Karpas-422 (cell line): ENCODE measurements at regions not wholly inside any gene's neighbourhood (a gene's known extent, or its start where the extent isn't known, plus 50 kb on each side); places are given as distances from the start of the nearest gene placed in this dataset.

Experiments used
- DNase-seq: peaks from one replicate; pipeline ENCODE4 v3.0.0-alpha.2; 2015
- H2AFZ ChIP-seq: fragments of 200-600 bp; sonication (generic); 2 replicates; pipeline ENCODE4 v1.6.1; 2014; ENCODE audit warnings: antibody characterized with exemption, low read length, mixed read lengths
- H3K27ac ChIP-seq: fragments of 200-600 bp; sonication (generic); 2 replicates; pipeline ENCODE4 v1.5.1; 2014; ENCODE audit warnings: mild to moderate bottlenecking, low read length, moderate library complexity
- H3K27me3 ChIP-seq: fragments of 200-600 bp; sonication (generic); 2 replicates; pipeline ENCODE4 v1.6.1; 2014; ENCODE audit warnings: low read length, mixed read lengths
- H3K36me3 ChIP-seq: fragments of 200-600 bp; sonication (generic); 2 replicates; pipeline ENCODE4 v1.6.1; 2014; ENCODE audit warnings: low read length, mixed read lengths; ENCODE audit not compliant: insufficient read depth
- H3K4me1 ChIP-seq: fragments of 200-600 bp; sonication (generic); 2 replicates; pipeline ENCODE4 v1.6.1; 2014; ENCODE audit warnings: mild to moderate bottlenecking, low read length, mixed read lengths
- H3K4me2 ChIP-seq: fragments of 200-600 bp; sonication (generic); 2 replicates; pipeline ENCODE4 v1.6.1; 2014; ENCODE audit warnings: low read length, low read depth, mild to moderate bottlenecking; ENCODE audit not compliant: poor library complexity, severe bottlenecking
- H3K4me3 ChIP-seq: fragments of 200-600 bp; sonication (generic); 2 replicates; pipeline ENCODE4 v1.5.1; 2014; ENCODE audit warnings: mild to moderate bottlenecking, antibody characterized with exemption, low read length, mixed read lengths
- H3K79me2 ChIP-seq: fragments of 200-600 bp; sonication (generic); 2 replicates; pipeline ENCODE4 v1.6.1; 2014; ENCODE audit warnings: mild to moderate bottlenecking, low read length, mixed read lengths
- H3K9ac ChIP-seq: fragments of 200-600 bp; sonication (generic); 2 replicates; pipeline ENCODE4 v1.6.0; 2014; ENCODE audit warnings: low read length
- H3K9me2 ChIP-seq: fragments of 200-600 bp; sonication (generic), shearing (Covaris generic); replicated peaks from 2 replicates; pipeline ENCODE4 v1.6.0; 2014; ENCODE audit warnings: mild to moderate bottlenecking, low read length, moderate library complexity; ENCODE audit not compliant: insufficient read depth
- H3K9me3 ChIP-seq: fragments of 300-700, 200-600 bp; sonication (generic); 2 replicates; pipeline ENCODE4 v1.6.1; 2014; ENCODE audit warnings: low read length, mixed read lengths
- H4K20me1 ChIP-seq: fragments of 200-600 bp; sonication (generic); 2 replicates; pipeline ENCODE4 v1.6.1; 2014; ENCODE audit warnings: mild to moderate bottlenecking, antibody characterized with exemption, low read length, low read depth; ENCODE audit not compliant: insufficient read depth

- Histone ChIP-seq H3K9me2 (no peaks in the 10 kb centered on the region), H3K9ac (no peak overlapping the region), H3K79me2 (no peaks in the 10 kb centered on the region), H3K4me3 (no peak overlapping the region), H4K20me1 (peaks cover 3% of the 10 kb centered on the region; the same call in 1 of the 2 replicates), H3K27ac (no peak overlapping the region), H3K36me3 (no peaks in the 10 kb centered on the region), H3K27me3 (no peaks in the 10 kb centered on the region), H3K4me2 (peak overlapping the region; percentile 67), H3K9me3 (no peaks in the 10 kb centered on the region), H3K4me1 (peaks cover 40% of the 10 kb centered on the region), H2AFZ (no peak overlapping the region)
- DNase-seq, result no peak
Observed at GRCh38 chr15:88403351-88403791, 63.8 kb downstream of the MRPL46 start.

DNA sequence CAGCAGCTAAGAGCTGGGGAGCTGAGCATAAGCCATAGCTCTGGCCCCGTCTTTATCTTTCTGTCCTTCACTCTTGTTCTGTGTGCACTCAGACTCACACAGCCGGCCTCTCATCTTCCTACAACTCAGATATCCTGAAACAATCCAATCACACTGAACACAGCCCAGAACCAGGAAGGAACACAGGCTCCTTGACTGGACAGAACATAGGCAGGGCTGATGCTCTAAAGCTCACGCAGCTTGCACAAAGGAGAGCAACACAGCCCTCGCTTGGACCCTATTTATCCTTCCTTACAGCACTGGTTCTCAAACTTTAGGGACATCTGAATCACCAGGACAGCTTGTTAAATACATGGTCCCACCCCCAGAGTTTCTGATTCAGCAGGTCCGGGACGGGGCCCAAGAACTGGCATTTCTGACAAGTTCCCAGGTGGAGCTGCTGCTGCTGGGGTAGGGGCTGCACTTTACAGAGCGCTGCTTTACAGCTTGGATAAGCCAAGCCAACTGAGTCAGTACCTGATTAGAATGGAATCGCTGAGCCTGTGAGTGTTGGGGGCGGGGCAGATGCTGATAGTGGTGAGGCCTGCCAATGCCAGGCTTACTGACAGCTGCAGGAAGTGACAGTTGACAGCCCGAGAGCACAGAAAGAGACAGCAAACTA, 65.1 kb downstream of the MRPL46 start:
- H3K36me3 ChIP-seq, result no peaks in the 10 kb centered on the region
- peaks cover 7% of the 10 kb centered on the region for H4K20me1 ChIP-seq
- no peaks in the 10 kb centered on the region for H3K9me2 ChIP-seq
- H3K4me3 ChIP-seq, result peak overlapping the region; percentile 57
- H3K9me3 ChIP-seq, result no peaks in the 10 kb centered on the region
- no peaks in the 10 kb centered on the region for H3K79me2 ChIP-seq
- no peak overlapping the region; the same call in 1 of the 2 replicates for H2AFZ ChIP-seq
- peak overlapping the region; percentile 58 for H3K9ac ChIP-seq
- H3K27me3 ChIP-seq, result no peaks in the 10 kb centered on the region; the same call in 1 of the 2 replicates
- peaks cover 40% of the 10 kb centered on the region for H3K4me1 ChIP-seq
- DNase-seq, result peak; percentile 79
- H3K4me2 ChIP-seq, result peak overlapping the region; percentile 67
- peak overlapping the region; percentile 74 for H3K27ac ChIP-seq

- Histone ChIP-seq H3K36me3 (no peaks in the 10 kb centered on the region), H3K9me3 (no peaks in the 10 kb centered on the region), H3K4me3 (peak overlapping the region; percentile 57), H3K4me2 (peak overlapping the region; percentile 67), H2AFZ (peak overlapping the region; percentile 32; the same call in 1 of the 2 replicates), H4K20me1 (peaks cover 7% of the 10 kb centered on the region), H3K9ac (peak overlapping the region; percentile 58), H3K4me1 (peaks cover 40% of the 10 kb centered on the region), H3K79me2 (no peaks in the 10 kb centered on the region), H3K27ac (peak overlapping the region; percentile 74), H3K9me2 (no peaks in the 10 kb centered on the region), H3K27me3 (no peaks in the 10 kb centered on the region; the same call in 1 of the 2 replicates)
- DNase-seq, result peak; percentile 77
Observed at GRCh38 chr15:88401251-88401995, 65.8 kb downstream of the MRPL46 start.

DNA sequence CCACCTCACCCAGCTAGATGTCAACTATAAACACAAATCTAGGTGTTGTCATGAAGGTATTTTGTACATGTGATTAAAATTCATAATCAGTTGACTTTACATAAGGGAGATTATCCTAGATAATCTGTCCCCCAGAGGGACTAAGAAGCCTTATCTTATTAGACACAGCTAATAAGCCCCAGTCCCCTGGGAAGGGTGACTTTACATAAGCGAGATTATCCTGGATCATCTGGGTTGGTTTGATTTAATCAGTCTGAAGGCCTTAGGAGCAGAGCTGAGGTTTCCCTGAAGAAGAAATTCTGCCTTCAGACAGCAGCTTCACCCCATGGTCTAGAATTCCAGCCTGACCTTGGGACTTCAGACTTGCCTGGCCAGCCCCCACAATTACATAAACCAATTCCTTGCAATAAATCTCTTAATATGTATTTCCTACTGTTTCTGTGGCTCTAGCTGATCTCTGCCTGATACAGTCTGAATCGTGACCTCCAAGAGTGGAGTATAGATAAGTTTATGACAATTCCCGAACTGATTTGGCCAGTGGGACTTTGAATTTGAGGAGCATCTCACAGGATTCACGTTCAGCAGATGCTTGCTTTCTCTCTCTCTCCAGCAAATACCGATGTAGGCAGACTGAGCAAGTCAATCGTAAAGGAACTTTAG, 66.5 kb downstream of the MRPL46 start:
- Histone ChIP-seq H3K4me3 (peak overlapping the region; percentile 57), H3K4me2 (peak overlapping the region; percentile 67), H3K79me2 (no peaks in the 10 kb centered on the region), H3K9me2 (no peaks in the 10 kb centered on the region), H4K20me1 (peaks cover 7% of the 10 kb centered on the region), H3K9me3 (no peaks in the 10 kb centered on the region), H2AFZ (no peak overlapping the region), H3K27ac (peak overlapping the region; percentile 74), H3K9ac (peak overlapping the region; percentile 58), H3K4me1 (peaks cover 40% of the 10 kb centered on the region), H3K27me3 (no peaks in the 10 kb centered on the region; the same call in 1 of the 2 replicates), H3K36me3 (no peaks in the 10 kb centered on the region)
- peak; percentile 88 for DNase-seq

DNA sequence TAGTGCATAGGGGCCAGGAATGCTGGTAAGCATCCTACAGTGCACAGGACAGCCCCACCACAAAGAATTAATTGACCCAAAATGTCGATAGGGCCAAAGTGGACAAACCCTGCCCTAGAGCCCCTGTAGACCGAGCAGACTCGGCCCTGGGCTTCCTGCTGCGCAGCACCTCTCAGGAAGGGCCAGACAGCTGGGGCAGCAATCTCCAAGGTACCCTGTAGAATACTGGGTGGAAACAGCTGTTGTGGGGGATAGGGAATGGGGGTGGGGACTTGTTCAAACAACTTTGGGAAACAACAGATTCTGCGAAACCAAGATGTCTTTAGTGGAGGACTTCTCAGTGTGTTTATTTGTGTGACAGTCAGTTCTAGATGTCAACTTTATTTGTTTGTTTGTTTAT, 67.1 kb downstream of the MRPL46 start:
- Histone ChIP-seq H3K79me2 (no peaks in the 10 kb centered on the region), H3K27ac (no peak overlapping the region), H3K9ac (no peak overlapping the region), H3K4me2 (peak overlapping the region; percentile 67), H3K4me1 (peaks cover 40% of the 10 kb centered on the region), H3K36me3 (no peaks in the 10 kb centered on the region), H3K27me3 (no peaks in the 10 kb centered on the region; the same call in 1 of the 2 replicates), H4K20me1 (peaks cover 7% of the 10 kb centered on the region), H2AFZ (no peak overlapping the region), H3K9me3 (no peaks in the 10 kb centered on the region), H3K4me3 (no peak overlapping the region), H3K9me2 (no peaks in the 10 kb centered on the region)
- no peak for DNase-seq

GRCh38 chr15:88399021-88399685, 68.0 kb downstream of the MRPL46 start:
- Histone ChIP-seq H3K27ac (no peak overlapping the region), H3K9me2 (no peaks in the 10 kb centered on the region), H3K4me2 (no peak overlapping the region), H3K4me1 (peaks cover 40% of the 10 kb centered on the region), H3K9me3 (no peaks in the 10 kb centered on the region), H3K79me2 (no peaks in the 10 kb centered on the region), H4K20me1 (peaks cover 7% of the 10 kb centered on the region), H3K9ac (no peak overlapping the region), H2AFZ (no peak overlapping the region), H3K4me3 (no peak overlapping the region), H3K27me3 (no peaks in the 10 kb centered on the region; the same call in 1 of the 2 replicates), H3K36me3 (no peaks in the 10 kb centered on the region)
- no peak for DNase-seq

DNA sequence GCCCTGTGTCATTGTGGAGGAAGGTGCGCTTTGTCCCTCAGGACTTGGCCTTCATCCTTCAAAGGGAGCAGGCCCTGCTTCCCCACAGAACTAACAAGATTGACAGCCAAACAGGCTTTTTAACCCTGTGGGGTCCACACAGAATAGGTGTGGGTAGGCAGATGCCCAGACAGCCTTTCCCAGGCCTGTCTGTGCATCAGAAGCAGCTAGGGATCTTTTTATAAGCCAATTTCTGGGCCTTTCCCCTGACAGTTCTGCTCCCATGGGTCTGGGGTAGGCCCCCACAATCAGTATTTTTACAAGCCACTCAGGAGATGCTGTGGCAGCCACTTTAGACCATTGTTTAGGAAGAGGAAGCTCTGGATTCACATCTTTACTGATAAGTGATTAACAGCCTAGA, 69.2 kb downstream of the MRPL46 start:
- Histone ChIP-seq H3K4me2 (no peak overlapping the region), H3K27me3 (no peaks in the 10 kb centered on the region; the same call in 1 of the 2 replicates), H3K79me2 (no peaks in the 10 kb centered on the region), H4K20me1 (peaks cover 7% of the 10 kb centered on the region), H3K36me3 (no peaks in the 10 kb centered on the region), H3K9ac (no peak overlapping the region), H3K9me3 (no peaks in the 10 kb centered on the region), H3K27ac (no peak overlapping the region), H3K4me1 (peaks cover 32% of the 10 kb centered on the region), H3K4me3 (no peak overlapping the region), H3K9me2 (no peaks in the 10 kb centered on the region), H2AFZ (no peak overlapping the region)
- DNase-seq, result no peak
